SK-N-SH (cell line): ENCODE measurements at regions not wholly inside any gene's neighbourhood (a gene's known extent, or its start where the extent isn't known, plus 50 kb on each side); places are given as distances from the start of the nearest gene placed in this dataset.

Experiments used
- CTCF ChIA-PET: fragments of 300-600, 350-600 bp; formaldehyde crosslinking; extraction: SDS; loops from one replicate; lab custom pipeline; 2021; lab: Yijun Ruan, JAX
- POLR2A ChIA-PET: fragments of 350-600 bp; sonication (Branson Sonifier 250); formaldehyde crosslinking; extraction: SDS; loops from one replicate; lab custom pipeline; 2020; ENCODE audit warnings: antibody characterized with exemption, inconsistent platforms; lab: Yijun Ruan, JAX
- DNase-seq: peaks from one replicate; pipeline ENCODE4 v3.0.0; 2012
- H2AFZ ChIP-seq: fragments of 200-600 bp; sonication (generic); 2 replicates; pipeline ENCODE4 v1.8.1; 2016; ENCODE audit warnings: antibody characterized with exemption, mild to moderate bottlenecking, low read depth
- H3F3A ChIP-seq: fragments of 200-600 bp; sonication (generic); replicated peaks from 2 replicates; pipeline ENCODE3; 2016; ENCODE audit warnings: antibody characterized with exemption, mild to moderate bottlenecking; ENCODE audit not compliant: insufficient read depth
- H3K27ac ChIP-seq, 2 experiments: fragments of 200-500 bp in 1 of 2; fragments of 200-600 bp in 1 of 2; sonication (Bioruptor generic) in 1 of 2; sonication (generic), shearing (Covaris generic) in 1 of 2; 2 replicates each; pipeline versions ENCODE4 v1.5.1 to v1.6.1; 2014 to 2016; ENCODE audit warnings: low read depth in 2 of 2, inconsistent platforms in 1 of 2, low read length in 1 of 2, mild to moderate bottlenecking in 1 of 2, mixed read lengths in 1 of 2
- H3K27me3 ChIP-seq: fragments of 200-600 bp; sonication (generic), shearing (Covaris generic); 2 replicates; pipeline ENCODE4 v1.6.1; 2016; ENCODE audit warnings: mixed run types; ENCODE audit not compliant: insufficient read depth
- H3K36me3 ChIP-seq, 2 experiments: fragments of 200-500 bp in 1 of 2; fragments of 200-600 bp in 1 of 2; sonication (Bioruptor generic) in 1 of 2; sonication (generic) in 1 of 2; replicated peaks in 1 of 2; 2 replicates each; pipeline versions ENCODE3 to v1.5.1; 2014 to 2016; ENCODE audit warnings: low read length in 1 of 2, mild to moderate bottlenecking in 1 of 2; ENCODE audit not compliant: insufficient read depth in 2 of 2, control insufficient read depth in 1 of 2
- H3K4me1 ChIP-seq, 2 experiments: fragments of 200-500 bp in 1 of 2; fragments of 200-600 bp in 1 of 2; sonication (Bioruptor generic) in 1 of 2; sonication (generic), shearing (Covaris generic) in 1 of 2; 2 replicates each; pipeline versions ENCODE4 v1.5.1 to v1.6.1; 2014 to 2016; ENCODE audit warnings: low read depth in 1 of 2, low read length in 1 of 2, mixed run types in 1 of 2; ENCODE audit not compliant: insufficient read depth in 2 of 2, control insufficient read depth in 1 of 2
- H3K4me2 ChIP-seq: fragments of 200-600 bp; sonication (generic), shearing (Covaris generic); 2 replicates; pipeline ENCODE4 v1.6.1; 2017; ENCODE audit warnings: mixed run types
- H3K4me3 ChIP-seq, 2 experiments: fragments of 200-500 bp in 1 of 2; fragments of 200-600 bp in 1 of 2; sonication (Bioruptor generic) in 1 of 2; sonication (generic), shearing (Covaris generic) in 1 of 2; 2 replicates each; pipeline versions ENCODE4 v1.5.1 to v1.8.1; 2014 to 2016; ENCODE audit warnings: low read depth in 2 of 2, inconsistent platforms in 1 of 2, low read length in 1 of 2, mild to moderate bottlenecking in 1 of 2, mixed read lengths in 1 of 2, moderate library complexity in 1 of 2
- H3K79me2 ChIP-seq: fragments of 200-600 bp; sonication (generic); 2 replicates; pipeline ENCODE4 v1.8.1; 2017; ENCODE audit warnings: mild to moderate bottlenecking; ENCODE audit not compliant: insufficient read depth
- H3K9ac ChIP-seq: fragments of 200-600 bp; sonication (generic); 2 replicates; pipeline ENCODE4 v1.6.1; 2017; ENCODE audit warnings: mixed run types
- H3K9me2 ChIP-seq: fragments of 200-600 bp; sonication (generic); 2 replicates; pipeline ENCODE4 v1.6.1; 2017; ENCODE audit warnings: mixed run types
- H3K9me3 ChIP-seq: fragments of 200-600 bp; sonication (generic); 2 replicates; pipeline ENCODE4 v1.6.1; 2017; ENCODE audit warnings: mixed run types, mild to moderate bottlenecking, moderate library complexity
- H4K20me1 ChIP-seq: fragments of 200-600 bp; sonication (generic); 2 replicates; pipeline ENCODE4 v1.6.1; 2017; ENCODE audit warnings: mild to moderate bottlenecking, mixed run types; ENCODE audit not compliant: insufficient read depth
- CHD2 ChIP-seq: fragments of 150-350 bp; IDR thresholded peaks from 2 replicates; pipeline ENCODE4 v1.6.1; 2018; ENCODE audit warnings: low read length; ENCODE audit not compliant: partially characterized antibody
- CTCF ChIP-seq: fragments of 200-600 bp; sonication (generic); IDR thresholded peaks from 2 replicates; pipeline ENCODE4 v1.6.1; 2017; ENCODE audit warnings: antibody characterized with exemption, mild to moderate bottlenecking, moderate library complexity
- EZH2phosphoT487 ChIP-seq: fragments of 200-600 bp; sonication (generic); IDR thresholded peaks from 2 replicates; pipeline ENCODE4 v1.6.1; 2017; ENCODE audit warnings: low read depth, mixed run types, mild to moderate bottlenecking, antibody characterized with exemption, moderate library complexity, borderline replicate concordance
- GABPA ChIP-seq: IDR thresholded peaks from 2 replicates; pipeline ENCODE4 v1.4.0; 2012; ENCODE audit warnings: low read depth, mild to moderate bottlenecking
- JUND ChIP-seq: IDR thresholded peaks from 2 replicates; pipeline ENCODE4 v1.4.0; 2012
- MAX ChIP-seq: IDR thresholded peaks from 2 replicates; pipeline ENCODE4 v1.4.0; 2012; ENCODE audit warnings: low read depth
- MXI1 ChIP-seq: IDR thresholded peaks from 2 replicates; pipeline ENCODE4 v1.6.1; 2012; ENCODE audit warnings: mild to moderate bottlenecking, low read depth, low read length, improper control_type of control experiment
- PBX3 ChIP-seq: IDR thresholded peaks from 2 replicates; pipeline ENCODE4; 2012
- POLR2AphosphoS5 ChIP-seq: IDR thresholded peaks from 2 replicates; pipeline ENCODE4 v1.6.1; 2012; ENCODE audit warnings: low read depth, low read length
- RFX5 ChIP-seq: IDR thresholded peaks from 2 replicates; pipeline ENCODE4 v1.6.1; 2012; ENCODE audit warnings: mild to moderate bottlenecking, improper control_type of control experiment, low read length
- RXRA ChIP-seq: IDR thresholded peaks from 2 replicates; pipeline ENCODE4 v1.4.0; 2012; ENCODE audit warnings: low read depth, mild to moderate bottlenecking, borderline replicate concordance
- SMC3 ChIP-seq: IDR thresholded peaks from 2 replicates; pipeline ENCODE4 v1.6.1; 2012; ENCODE audit warnings: low read depth, low read length, improper control_type of control experiment
- TAF1 ChIP-seq: IDR thresholded peaks from 2 replicates; pipeline ENCODE4 v1.6.1; 2012; ENCODE audit warnings: low read depth, mild to moderate bottlenecking, low read length, moderate library complexity, borderline replicate concordance
- TCF12 ChIP-seq: IDR thresholded peaks from 2 replicates; pipeline ENCODE4 v1.4.0; 2012
- TEAD4 ChIP-seq: IDR thresholded peaks from 2 replicates; pipeline ENCODE4 v1.4.0; 2012; ENCODE audit warnings: mild to moderate bottlenecking, borderline replicate concordance; ENCODE audit not compliant: insufficient read depth
- WGBS: methylation state at CpG from one replicate; pipeline ENCODE4 v1.1.6; 2017; ENCODE audit warnings: low lambda C conversion rate; 5-methylcytosine and 5-hydroxymethylcytosine counted together
- TF ChIP-seq, protein P1 (sequence below): IDR thresholded peaks from 2 replicates; pipeline ENCODE4 v1.4.0; 2012; ENCODE audit warnings: low read depth, borderline replicate concordance
- TF ChIP-seq, protein P2 (sequence below): IDR thresholded peaks from 2 replicates; pipeline ENCODE4 v1.4.0; 2012; ENCODE audit warnings: low read depth, borderline replicate concordance

DNA sequence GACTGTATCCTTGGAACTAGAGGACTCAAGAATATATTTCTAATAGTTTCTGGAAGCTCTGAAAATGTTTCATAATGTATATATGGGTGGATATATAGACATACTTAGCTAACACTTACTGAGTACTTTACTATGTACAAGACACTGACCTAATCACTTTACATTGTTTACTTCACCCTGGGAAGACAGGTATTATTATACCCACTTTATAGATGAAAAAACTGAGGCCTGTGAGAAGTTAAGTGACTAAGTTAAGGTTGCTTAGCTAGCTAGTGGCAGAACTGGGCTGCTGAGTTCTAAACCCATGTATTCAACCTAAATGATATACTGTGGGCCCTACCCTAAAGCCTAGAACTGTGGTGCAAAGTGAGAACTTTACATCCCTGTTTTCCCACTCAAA lies 79.1 kb upstream of the SSTR1 start:
- Histone ChIP-seq H4K20me1 (no peaks in the 10 kb centered on the region), H3K27me3 (no peaks in the 10 kb centered on the region; the same call in 1 of the 2 replicates), H3K79me2 (no peaks in the 10 kb centered on the region), H3K4me2 (no peak overlapping the region), H3F3A (no peaks in the 10 kb centered on the region), H3K9ac (no peak overlapping the region), H2AFZ (no peak overlapping the region), H3K36me3 (no peaks in the 10 kb centered on the region), H3K27ac (no peak overlapping the region), H3K4me1 (no peaks in the 10 kb centered on the region), H3K4me3 (no peak overlapping the region), H3K9me2 (no peaks in the 10 kb centered on the region), H3K9me3 (no peaks in the 10 kb centered on the region)
- ChIA-PET POLR2A (no interaction called here), CTCF (interaction anchor here (1.1 kb wide), 1 partner anchor 69 kb away, joined by 3 read pairs; no protein-coding TSS in a partner anchor)
- TF ChIP-seq POLR2AphosphoS5: no peak
- no peak for TF ChIP-seq MAX
- TF ChIP-seq TCF12: no peak
- TF ChIP-seq PBX3: no peak
- no peak for TF ChIP-seq CHD2
- no peak for TF ChIP-seq RXRA
- no peak for TF ChIP-seq GABPA
- DNase-seq: no peak

- Histone ChIP-seq H3K4me1 (no peaks in the 10 kb centered on the region), H2AFZ (no peak overlapping the region), H3K9me2 (no peaks in the 10 kb centered on the region), H3K4me3 (no peak overlapping the region), H4K20me1 (no peaks in the 10 kb centered on the region), H3K9ac (no peak overlapping the region), H3K27ac (no peak overlapping the region), H3F3A (no peaks in the 10 kb centered on the region), H3K79me2 (no peaks in the 10 kb centered on the region), H3K36me3 (no peaks in the 10 kb centered on the region), H3K27me3 (no peaks in the 10 kb centered on the region; the same call in 1 of the 2 replicates), H3K9me3 (no peaks in the 10 kb centered on the region), H3K4me2 (no peak overlapping the region)
- no peak for TF ChIP-seq MXI1
- TF ChIP-seq PBX3: no peak
- no peak for TF ChIP-seq TEAD4
- TF ChIP-seq, protein P1, sequence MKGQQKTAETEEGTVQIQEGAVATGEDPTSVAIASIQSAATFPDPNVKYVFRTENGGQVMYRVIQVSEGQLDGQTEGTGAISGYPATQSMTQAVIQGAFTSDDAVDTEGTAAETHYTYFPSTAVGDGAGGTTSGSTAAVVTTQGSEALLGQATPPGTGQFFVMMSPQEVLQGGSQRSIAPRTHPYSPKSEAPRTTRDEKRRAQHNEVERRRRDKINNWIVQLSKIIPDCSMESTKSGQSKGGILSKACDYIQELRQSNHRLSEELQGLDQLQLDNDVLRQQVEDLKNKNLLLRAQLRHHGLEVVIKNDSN: no peak
- TF ChIP-seq, protein P2, sequence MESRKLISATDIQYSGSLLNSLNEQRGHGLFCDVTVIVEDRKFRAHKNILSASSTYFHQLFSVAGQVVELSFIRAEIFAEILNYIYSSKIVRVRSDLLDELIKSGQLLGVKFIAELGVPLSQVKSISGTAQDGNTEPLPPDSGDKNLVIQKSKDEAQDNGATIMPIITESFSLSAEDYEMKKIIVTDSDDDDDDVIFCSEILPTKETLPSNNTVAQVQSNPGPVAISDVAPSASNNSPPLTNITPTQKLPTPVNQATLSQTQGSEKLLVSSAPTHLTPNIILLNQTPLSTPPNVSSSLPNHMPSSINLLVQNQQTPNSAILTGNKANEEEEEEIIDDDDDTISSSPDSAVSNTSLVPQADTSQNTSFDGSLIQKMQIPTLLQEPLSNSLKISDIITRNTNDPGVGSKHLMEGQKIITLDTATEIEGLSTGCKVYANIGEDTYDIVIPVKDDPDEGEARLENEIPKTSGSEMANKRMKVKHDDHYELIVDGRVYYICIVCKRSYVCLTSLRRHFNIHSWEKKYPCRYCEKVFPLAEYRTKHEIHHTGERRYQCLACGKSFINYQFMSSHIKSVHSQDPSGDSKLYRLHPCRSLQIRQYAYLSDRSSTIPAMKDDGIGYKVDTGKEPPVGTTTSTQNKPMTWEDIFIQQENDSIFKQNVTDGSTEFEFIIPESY: no peak
- no peak for TF ChIP-seq TAF1
- no peak for TF ChIP-seq MAX
- no peak for TF ChIP-seq EZH2phosphoT487
- TF ChIP-seq RFX5: no peak
- no peak for TF ChIP-seq SMC3
- TF ChIP-seq CTCF: no peak
- TF ChIP-seq JUND: no peak
- ChIA-PET POLR2A (no interaction called here), CTCF (no interaction called here)
- 0% methylated on average over 2 of the region's 2 CpGs for WGBS
- no peak for DNase-seq
Observed at GRCh38 chr14:38129192-38129591, 78.5 kb upstream of the SSTR1 start.
